NT2/D1 (cell line): ENCODE measurements at regions not wholly inside any gene's neighbourhood (a gene's known extent, or its start where the extent isn't known, plus 50 kb on each side); places are given as distances from the start of the nearest gene placed in this dataset.

Experiments
- YY1 ChIP-seq: IDR thresholded peaks from 2 replicates; pipeline ENCODE4 v1.6.1; 2011; ENCODE audit not compliant: insufficient read length, insufficient read depth
- ZNF274 ChIP-seq: IDR thresholded peaks from 2 replicates; pipeline ENCODE4 v1.6.1; 2011; ENCODE audit warnings: mild to moderate bottlenecking, low read depth, low read length

- TF ChIP-seq ZNF274, result no peak
- no peak for TF ChIP-seq YY1
Measured at GRCh38 chr10:113292743-113293142, 260.1 kb upstream of the HABP2 start.
